OCI-LY1 (cell line): ENCODE measurements at regions not wholly inside any gene's neighbourhood (a gene's known extent, or its start where the extent isn't known, plus 50 kb on each side); places are given as distances from the start of the nearest gene placed in this dataset.

Experiments used
- CTCF ChIP-seq: fragments of 200-600 bp; sonication (generic), shearing (Covaris generic); IDR thresholded peaks from 2 replicates; pipeline ENCODE4 v1.5.1; 2017; ENCODE audit warnings: mild to moderate bottlenecking, antibody characterized with exemption, low read length, moderate library complexity, mixed read lengths
- EZH2 ChIP-seq: fragments of 200-600 bp; sonication (generic), shearing (Covaris generic); IDR thresholded peaks from 2 replicates; pipeline ENCODE4 v1.8.0; 2017; ENCODE audit warnings: borderline replicate concordance, mixed run types, mild to moderate bottlenecking, antibody characterized with exemption, low read length, moderate library complexity, mixed read lengths

- no peak for TF ChIP-seq EZH2
- TF ChIP-seq CTCF: no peak
Observed at GRCh38 chr9:115414561-115414960, 296.6 kb upstream of the TNC start.
